ENCODE measurements at regions not wholly inside any gene's neighbourhood (a gene's known extent, or its start where the extent isn't known, plus 50 kb on each side); places are given as distances from the start of the nearest gene placed in this dataset.

GRCh38 chr12:61362037-61362436 lies 898.2 kb upstream of the USP15 start:
- H2BK12ac ChIP-seq (ENCODE audit: low read depth, low read length) = no peak overlapping the region
- ChIA-PET CTCF (ENCODE audit: partially characterized antibody) (no interaction called here), POLR2A (ENCODE audit: partially characterized antibody) (no interaction called here)
- H2BK20ac ChIP-seq (ENCODE audit: low read length) = no peak overlapping the region
- no peak overlapping the region for H3K27ac ChIP-seq (ENCODE audit: low read depth, low read length)
- no peaks in the 10 kb centered on the region for H3K79me1 ChIP-seq (ENCODE audit: low read depth, low read length)
- H3K23me2 ChIP-seq (ENCODE audit: low read depth, low read length) = no peaks in the 10 kb centered on the region
- no peak overlapping the region for H4K5ac ChIP-seq (ENCODE audit: insufficient read length, low read depth, low read length)
- no peak overlapping the region for H3K4me2 ChIP-seq (ENCODE audit: insufficient read depth in 1 of 2, low read depth in 2 of 2, low read length in 2 of 2)
- H3K56ac ChIP-seq (replicated peaks; ENCODE audit: insufficient read length, low read depth, low read length) = no peak overlapping the region
- H2AFZ ChIP-seq (ENCODE audit: low read length) = no peak overlapping the region
- no peak overlapping the region for H3K23ac ChIP-seq (ENCODE audit: insufficient read length)
- H3K18ac ChIP-seq (ENCODE audit: extremely low read depth, low read length) = no peak overlapping the region
- no peaks in the 10 kb centered on the region for H3K79me2 ChIP-seq (ENCODE audit: control insufficient read depth in 1 of 2, insufficient read depth in 2 of 2, low read length in 2 of 2)
- DNase-seq (ENCODE audit: low read depth in 1 of 2, low spot score in 2 of 2) (no peak), FAIRE-seq (no peak)
- H4K20me1 ChIP-seq (replicated peaks in 1 of 2; ENCODE audit: control insufficient read depth in 1 of 2, insufficient read depth in 2 of 2, low read length in 2 of 2) = no peaks in the 10 kb centered on the region
- no peaks in the 10 kb centered on the region for H3K4me1 ChIP-seq (replicated peaks in 1 of 4; ENCODE audit: control insufficient read depth in 3 of 4, insufficient read depth in 4 of 4, low read length in 3 of 4)
- no peak overlapping the region for H2AK5ac ChIP-seq (ENCODE audit: low read depth, low read length)
- no peak overlapping the region for H4K91ac ChIP-seq (replicated peaks; ENCODE audit: insufficient read length, low read length)
- H3K36me3 ChIP-seq (ENCODE audit: control insufficient read depth in 2 of 4, insufficient read depth in 4 of 4, low read length in 3 of 4) = no peaks in the 10 kb centered on the region
- WGBS, 2 experiments (ENCODE audit: extremely low coverage in 1 of 2, insufficient coverage in 1 of 2, insufficient read length in 1 of 2, insufficient replicate concordance in 2 of 2, low coverage in 1 of 2, low lambda C conversion rate in 2 of 2, missing lambda C conversion rate in 1 of 2) = 83% methylated on average over 3 of the region's 3 CpGs; no CpG with 5 or more reads in 1 of the 2 experiments
- no peak overlapping the region for H3K9ac ChIP-seq (replicated peaks in 1 of 4; ENCODE audit: extremely low read depth in 1 of 4, low read depth in 3 of 4, low read length in 3 of 4)
- H3K14ac ChIP-seq (ENCODE audit: insufficient read length) = no peak overlapping the region
- H4K8ac ChIP-seq (ENCODE audit: extremely low read depth, insufficient read depth, low read length) = no peak overlapping the region
- no peaks in the 10 kb centered on the region for H3K27me3 ChIP-seq (replicated peaks in 1 of 4; ENCODE audit: control insufficient read depth in 3 of 4, extremely low read depth in 1 of 4, insufficient read depth in 3 of 4, low read length in 3 of 4)
- H3K4ac ChIP-seq (replicated peaks; ENCODE audit: insufficient read length, low read depth, low read length) = no peak overlapping the region
- no peak overlapping the region for H2BK5ac ChIP-seq (ENCODE audit: low read depth, low read length)
- no peak overlapping the region for H2BK120ac ChIP-seq (replicated peaks; ENCODE audit: low read depth, low read length)
- no peaks in the 10 kb centered on the region for H3K9me3 ChIP-seq (ENCODE audit: insufficient read depth in 2 of 2, low read depth in 1 of 2, low read length in 1 of 2)
- no peak overlapping the region for H2BK15ac ChIP-seq (ENCODE audit: low read length)
- no peak overlapping the region for H3K4me3 ChIP-seq (ENCODE audit: extremely low read depth in 1 of 4, insufficient read depth in 2 of 4, low read depth in 3 of 4, low read length in 4 of 4)
- no peak for TF ChIP-seq E2F6 (IDR thresholded peaks at IDR 0.05)
- no peak for TF ChIP-seq ATF3 (IDR thresholded peaks at IDR 0.05; ENCODE audit: insufficient read depth, low read depth, low read length)
- TF ChIP-seq EZH2 (IDR thresholded peaks at IDR 0.05; ENCODE audit: low read depth, low read length, severe bottlenecking) = no peak
- TF ChIP-seq MAFK (IDR thresholded peaks at IDR 0.05; ENCODE audit: low read depth, low read length) = no peak
- TF ChIP-seq CHD1 (IDR thresholded peaks at IDR 0.05; ENCODE audit: low read depth, low read length) = no peak
- TF ChIP-seq TEAD4 (IDR thresholded peaks at IDR 0.05; ENCODE audit: low read depth, low read length) = no peak
- TF ChIP-seq SIX5 (IDR thresholded peaks at IDR 0.05; ENCODE audit: low read depth, low read length) = no peak
- TF ChIP-seq CBX5 (IDR thresholded peaks at IDR 0.05; ENCODE audit: low read depth, low read length) = no peak
- no peak for TF ChIP-seq SIN3A (conservative IDR thresholded peaks at IDR 0.05 in 1 of 2, IDR thresholded peaks at IDR 0.05 in 1 of 2; ENCODE audit: low read depth in 1 of 2, low read length in 2 of 2)
- no peak for TF ChIP-seq GABPA (IDR thresholded peaks at IDR 0.05; ENCODE audit: borderline replicate concordance, insufficient read depth, low read length)
- TF ChIP-seq CTCF (IDR thresholded peaks at IDR 0.05; ENCODE audit: control extremely low read depth in 1 of 3, insufficient read depth in 1 of 3, low read depth in 1 of 3, low read length in 3 of 3) = no peak
